ENCODE measurements at regions not wholly inside any gene's neighbourhood (a gene's known extent, or its start where the extent isn't known, plus 50 kb on each side); places are given as distances from the start of the nearest gene placed in this dataset.
A peak's percentile ranks its signal among the peaks of the same experiment; 100 is the strongest.

DNA sequence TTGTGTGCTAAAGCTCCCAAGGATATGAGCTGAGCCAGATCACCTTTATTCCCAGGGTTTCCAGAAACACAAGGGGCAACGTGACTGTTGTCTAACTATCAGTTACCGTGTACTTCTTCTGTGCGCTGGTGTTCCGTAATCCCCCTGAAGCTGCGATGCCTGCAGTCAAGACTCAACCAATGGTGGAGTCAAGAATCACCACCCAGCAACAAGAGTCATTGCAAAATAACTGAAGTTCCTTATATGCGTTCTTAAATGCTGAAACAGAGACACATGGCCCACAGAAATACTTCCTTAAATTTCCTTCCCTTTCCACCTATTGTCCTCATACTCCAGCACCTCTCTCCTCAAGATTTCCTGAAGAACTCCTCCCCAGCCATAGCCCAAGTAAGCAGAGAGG, 200.2 kb downstream of the KATNAL1 start:
- H3K9me3 ChIP-seq (replicated peaks), result no peaks in the 10 kb centered on the region
- no peaks in the 10 kb centered on the region; the same call in none of the 2 replicates for H3K27me3 ChIP-seq
- no peaks in the 10 kb centered on the region for H3K4me1 ChIP-seq
- H3K36me3 ChIP-seq, result no peaks in the 10 kb centered on the region
- no peak overlapping the region for H3K27ac ChIP-seq
- no peak overlapping the region for H3K4me3 ChIP-seq
- DNase-seq, result no peak

DNA sequence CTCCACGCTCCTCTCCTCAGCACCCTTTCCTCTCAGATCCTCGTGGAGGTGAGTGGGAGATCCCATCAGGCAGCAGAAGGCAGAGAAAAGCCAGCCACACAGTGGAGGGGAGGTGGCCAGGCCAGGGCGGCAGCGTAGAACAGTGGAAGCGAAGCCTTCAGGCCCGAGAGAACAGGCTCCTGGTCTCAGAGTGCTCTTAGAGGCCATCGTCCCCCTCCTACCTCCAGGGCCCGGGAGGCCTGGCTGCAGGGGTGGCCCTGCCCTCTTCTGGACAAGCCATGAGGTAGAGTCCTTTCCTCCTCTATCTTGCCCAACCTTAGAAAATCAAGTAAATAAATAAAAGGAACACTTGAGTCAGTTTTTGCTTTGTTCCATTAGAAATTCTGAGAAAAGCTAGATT, 202.0 kb downstream of the KATNAL1 start:
- H3K36me3 ChIP-seq, result no peaks in the 10 kb centered on the region
- H3K27me3 ChIP-seq, result no peaks in the 10 kb centered on the region; the same call in none of the 2 replicates
- DNase-seq, result peak in 1 of 2 experiments; percentile 32
- no peak overlapping the region for H3K27ac ChIP-seq
- H3K4me3 ChIP-seq, result no peak overlapping the region
- no peaks in the 10 kb centered on the region for H3K9me3 ChIP-seq (replicated peaks)
- no peaks in the 10 kb centered on the region for H3K4me1 ChIP-seq

DNA sequence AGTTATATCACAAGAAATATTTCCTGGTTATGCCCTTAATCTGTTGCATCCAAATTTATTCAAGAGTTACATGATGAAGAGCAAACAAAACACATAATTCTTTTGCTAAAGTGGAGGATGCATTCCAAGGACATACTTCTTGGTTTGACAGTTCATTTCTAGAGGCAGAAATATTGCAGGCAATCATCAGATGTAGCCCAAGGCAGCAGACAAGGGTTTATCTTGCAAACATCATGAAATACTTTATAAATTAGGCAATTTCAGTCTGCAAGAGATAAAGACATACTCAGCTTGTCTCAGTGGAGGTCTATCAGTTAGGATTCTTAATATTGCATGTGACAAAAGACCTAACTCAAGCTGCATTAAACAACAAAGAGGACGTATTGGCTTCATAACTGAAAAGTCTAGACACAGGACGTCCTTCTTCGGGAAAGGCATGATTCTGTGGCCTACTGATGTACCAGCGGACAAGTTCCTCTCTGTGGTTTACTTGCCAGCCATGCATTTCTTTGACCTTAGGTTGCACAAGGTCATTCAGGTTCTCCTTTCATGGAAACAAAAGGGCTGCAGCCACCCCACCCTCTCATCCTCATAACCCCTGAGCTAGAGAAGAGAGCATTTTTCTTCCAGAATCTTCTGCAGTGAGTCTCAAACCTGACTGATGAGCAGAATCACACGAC, 204.1 kb downstream of the KATNAL1 start:
- no peaks in the 10 kb centered on the region for H3K36me3 ChIP-seq
- no peaks in the 10 kb centered on the region for H3K4me1 ChIP-seq
- no peak overlapping the region for H3K4me3 ChIP-seq
- no peaks in the 10 kb centered on the region; the same call in 1 of the 2 replicates for H3K27me3 ChIP-seq
- H3K27ac ChIP-seq, result no peak overlapping the region
- no peak for DNase-seq
- H3K9me3 ChIP-seq (replicated peaks), result no peaks in the 10 kb centered on the region

DNA sequence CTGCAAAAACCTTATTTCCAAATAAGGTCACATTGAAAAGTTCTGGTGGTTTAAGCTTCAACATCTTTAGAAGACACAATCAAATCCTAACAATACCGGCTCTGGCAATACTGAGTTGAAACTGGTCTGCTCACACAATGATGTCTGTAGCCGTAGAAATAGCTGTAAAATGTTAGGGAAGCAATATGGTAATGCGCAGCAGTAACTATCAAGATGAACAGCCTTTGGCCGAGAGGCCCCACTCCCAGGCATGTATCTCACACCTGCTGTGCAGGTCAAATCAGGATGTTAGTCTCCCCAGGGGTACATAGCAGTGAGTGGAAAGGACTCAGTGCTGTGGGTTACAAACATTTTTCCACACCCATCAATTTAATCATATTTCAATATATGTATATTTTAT, 207.1 kb downstream of the KATNAL1 start:
- Histone ChIP-seq H3K27me3 (no peaks in the 10 kb centered on the region), H3K36me3 (no peaks in the 10 kb centered on the region), H3K9me3 (replicated peaks) (no peaks in the 10 kb centered on the region), H3K27ac (no peak overlapping the region), H3K4me1 (no peaks in the 10 kb centered on the region), H3K4me3 (no peak overlapping the region)
- no peak for DNase-seq

DNA sequence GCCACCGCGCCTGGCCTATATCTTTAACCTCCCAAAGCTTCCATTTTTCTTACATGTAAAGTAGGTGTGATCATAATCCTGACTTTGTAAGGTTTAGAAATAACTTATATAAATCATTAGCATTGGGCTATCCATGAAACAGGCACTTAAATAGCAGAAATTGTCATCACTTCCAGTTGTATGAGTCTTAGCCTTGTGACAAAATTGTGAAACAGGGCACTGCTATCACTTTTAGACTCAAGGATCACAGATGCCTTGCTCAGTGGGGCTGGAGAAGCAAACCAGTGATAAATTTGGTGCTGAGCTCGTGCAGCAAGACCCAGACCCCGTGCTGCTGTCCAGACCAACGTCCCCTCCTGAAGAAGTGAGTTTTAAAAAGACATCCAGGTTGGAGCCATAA, 209.7 kb downstream of the KATNAL1 start:
- no peaks in the 10 kb centered on the region for H3K36me3 ChIP-seq
- no peaks in the 10 kb centered on the region for H3K27me3 ChIP-seq
- no peak overlapping the region for H3K27ac ChIP-seq
- H3K4me1 ChIP-seq, result no peaks in the 10 kb centered on the region
- no peak for DNase-seq
- H3K4me3 ChIP-seq, result no peak overlapping the region
- H3K9me3 ChIP-seq (replicated peaks), result no peaks in the 10 kb centered on the region

GRCh38 chr13:30097089-30097488, 210.3 kb downstream of the KATNAL1 start:
- Histone ChIP-seq H3K36me3 (no peaks in the 10 kb centered on the region), H3K4me1 (no peaks in the 10 kb centered on the region), H3K27me3 (no peaks in the 10 kb centered on the region), H3K9me3 (replicated peaks) (no peaks in the 10 kb centered on the region), H3K4me3 (no peak overlapping the region), H3K27ac (no peak overlapping the region)
- no peak for DNase-seq

DNA sequence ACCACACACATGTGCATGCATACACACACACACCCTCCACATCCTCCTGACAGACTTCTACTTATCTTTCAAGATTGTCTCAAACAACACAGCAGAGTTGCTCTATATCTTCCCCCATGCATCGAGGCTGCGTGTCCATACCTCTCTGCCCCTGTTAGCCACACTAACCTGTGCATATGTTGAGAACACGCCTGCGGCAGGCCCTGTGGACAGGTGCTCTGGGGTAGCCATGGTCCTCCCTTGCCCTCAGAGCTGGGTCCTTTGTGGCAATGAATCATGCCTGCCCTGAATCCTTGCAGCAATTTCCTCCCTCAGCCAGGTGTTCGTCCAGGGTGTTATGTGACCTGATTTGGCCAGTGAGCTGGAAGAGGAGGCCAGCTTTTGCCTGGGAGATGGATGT, 213.3 kb downstream of the KATNAL1 start:
- no peaks in the 10 kb centered on the region for H3K36me3 ChIP-seq
- H3K4me3 ChIP-seq, result no peak overlapping the region
- no peak for DNase-seq
- no peaks in the 10 kb centered on the region; the same call in 1 of the 2 replicates for H3K27me3 ChIP-seq
- H3K9me3 ChIP-seq (replicated peaks), result no peaks in the 10 kb centered on the region
- H3K27ac ChIP-seq, result no peak overlapping the region
- no peaks in the 10 kb centered on the region for H3K4me1 ChIP-seq

GRCh38 chr13:30093236-30093635, 214.1 kb downstream of the KATNAL1 start:
- H3K27ac ChIP-seq, result no peak overlapping the region
- no peaks in the 10 kb centered on the region for H3K36me3 ChIP-seq
- H3K27me3 ChIP-seq, result no peaks in the 10 kb centered on the region; the same call in 1 of the 2 replicates
- H3K9me3 ChIP-seq (replicated peaks), result no peaks in the 10 kb centered on the region
- no peaks in the 10 kb centered on the region for H3K4me1 ChIP-seq
- DNase-seq, result no peak
- H3K4me3 ChIP-seq, result no peak overlapping the region

DNA sequence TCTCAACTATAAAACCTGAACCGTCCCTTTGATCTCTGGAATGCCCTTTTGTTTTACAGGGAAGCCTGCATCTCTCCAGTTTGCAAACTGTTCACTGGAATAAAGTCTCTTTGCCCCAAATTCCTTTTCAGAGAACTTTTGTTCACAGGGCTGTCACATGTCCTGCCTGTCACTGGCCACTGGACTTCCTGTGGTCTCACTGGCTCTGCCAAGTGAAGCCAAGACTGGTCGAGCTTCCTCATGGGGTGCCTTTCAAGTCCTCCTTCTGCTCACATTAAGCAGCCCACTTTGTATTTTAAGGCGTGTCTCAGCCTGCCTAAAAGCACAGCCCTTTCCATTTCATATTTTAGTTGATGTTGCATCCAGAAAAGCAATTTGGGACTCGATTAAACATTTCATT, 215.7 kb downstream of the KATNAL1 start:
- H3K4me1 ChIP-seq, result no peaks in the 10 kb centered on the region
- DNase-seq, result no peak
- H3K4me3 ChIP-seq, result no peak overlapping the region
- H3K9me3 ChIP-seq (replicated peaks), result no peaks in the 10 kb centered on the region
- H3K36me3 ChIP-seq, result no peaks in the 10 kb centered on the region
- no peaks in the 10 kb centered on the region; the same call in 1 of the 2 replicates for H3K27me3 ChIP-seq
- H3K27ac ChIP-seq, result no peak overlapping the region

DNA sequence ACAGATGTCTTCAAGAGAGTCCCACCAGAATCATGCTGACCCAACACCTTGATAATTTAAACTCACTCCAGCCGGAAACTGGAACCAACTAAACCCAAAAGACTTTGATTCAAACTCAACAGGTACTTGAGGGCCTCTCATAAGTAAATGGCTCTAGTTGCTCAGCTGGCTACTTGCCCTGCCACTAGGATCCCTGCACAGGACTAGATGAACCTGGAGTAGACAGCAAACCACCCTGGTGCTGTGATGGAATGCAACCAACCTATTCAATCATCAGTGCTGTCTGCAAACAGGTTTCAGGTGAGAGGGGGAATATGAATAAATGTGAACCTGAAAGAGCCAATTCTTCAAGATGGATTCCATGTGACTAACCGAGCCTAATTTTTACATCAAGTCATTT, 216.3 kb downstream of the KATNAL1 start:
- DNase-seq, result no peak
- Histone ChIP-seq H3K9me3 (replicated peaks) (0 out of 2 replicates have a peak, but pooled peaks cover 3% of the 10 kb centered on the region), H3K27ac (no peak overlapping the region), H3K36me3 (no peaks in the 10 kb centered on the region), H3K4me1 (no peaks in the 10 kb centered on the region), H3K27me3 (no peaks in the 10 kb centered on the region; the same call in 1 of the 2 replicates), H3K4me3 (no peak overlapping the region)

DNA sequence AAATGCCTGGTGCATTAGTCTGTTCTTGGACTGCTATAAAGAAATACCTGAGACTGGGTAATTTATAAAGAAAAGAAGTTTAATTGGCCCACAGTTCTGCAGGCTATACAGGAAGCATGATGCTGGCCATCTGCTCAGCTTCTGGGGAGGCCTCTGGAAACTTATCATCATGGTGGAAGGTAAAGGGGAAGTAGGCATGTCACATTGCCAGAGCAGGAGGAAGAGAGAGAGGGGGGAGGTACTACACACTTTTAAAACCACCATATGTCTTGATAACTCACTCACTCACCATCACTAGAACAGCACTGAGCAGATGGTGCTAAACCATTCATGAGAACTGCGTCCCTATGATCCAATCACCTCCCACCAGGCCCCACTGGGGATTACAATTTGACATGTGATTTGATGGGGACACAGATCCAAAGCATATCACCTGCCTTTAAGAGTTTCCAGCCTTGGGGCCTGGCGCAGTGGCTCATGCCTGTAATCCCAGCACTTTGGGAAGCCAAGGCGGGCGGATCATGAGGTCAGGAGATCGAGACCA, 219.0 kb downstream of the KATNAL1 start:
- DNase-seq, result no peak

GRCh38 chr13:30085087-30085486, 222.3 kb downstream of the KATNAL1 start:
- H3K27ac ChIP-seq, result no peak overlapping the region
- no peaks in the 10 kb centered on the region for H3K4me1 ChIP-seq
- H3K27me3 ChIP-seq, result no peaks in the 10 kb centered on the region
- no peaks in the 10 kb centered on the region for H3K36me3 ChIP-seq
- peaks cover 11% of the 10 kb centered on the region; the same call in 1 of the 2 replicates for H3K9me3 ChIP-seq (replicated peaks)
- DNase-seq, result no peak
- no peak overlapping the region for H3K4me3 ChIP-seq

More for the DNA sequence above, 219.0 kb downstream of the KATNAL1 start:
- no peak overlapping the region for H3K27ac ChIP-seq
- H3K4me1 ChIP-seq, result no peaks in the 10 kb centered on the region
- no peaks in the 10 kb centered on the region for H3K36me3 ChIP-seq
- H3K4me3 ChIP-seq, result no peak overlapping the region
- H3K27me3 ChIP-seq, result no peaks in the 10 kb centered on the region; the same call in 1 of the 2 replicates
- peaks cover 11% of the 10 kb centered on the region; the same call in 1 of the 2 replicates for H3K9me3 ChIP-seq (replicated peaks)

GRCh38 chr13:30082391-30082790, 225.0 kb downstream of the KATNAL1 start:
- Histone ChIP-seq H3K4me3 (no peak overlapping the region), H3K36me3 (no peaks in the 10 kb centered on the region), H3K27ac (no peak overlapping the region), H3K9me3 (replicated peaks) (peaks cover 11% of the 10 kb centered on the region; the same call in 1 of the 2 replicates), H3K4me1 (no peaks in the 10 kb centered on the region), H3K27me3 (no peaks in the 10 kb centered on the region)
- no peak for DNase-seq

GRCh38 chr13:30081331-30081730, 226.0 kb downstream of the KATNAL1 start:
- DNase-seq, result no peak

DNA sequence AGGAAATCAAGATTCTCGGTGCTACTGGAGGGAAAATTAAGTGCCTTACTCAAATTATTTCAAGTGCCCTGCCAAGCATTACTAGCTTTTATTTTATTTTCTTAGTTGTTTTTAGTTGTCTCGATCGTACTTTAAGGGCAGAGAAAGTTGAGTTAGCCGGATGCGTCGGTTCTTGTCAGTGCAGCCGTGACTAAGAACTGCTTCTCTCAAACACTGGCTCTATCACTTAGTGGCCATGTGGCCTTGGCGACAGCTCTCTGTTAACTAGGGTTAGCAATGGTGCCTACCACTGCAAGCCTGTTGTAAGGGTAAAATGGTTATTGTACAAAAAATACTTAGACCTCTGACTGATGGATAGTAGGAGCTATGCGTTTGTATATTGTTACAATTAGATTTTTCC, 227.8 kb downstream of the KATNAL1 start:
- Histone ChIP-seq H3K9me3 (replicated peaks) (no peaks in the 10 kb centered on the region), H3K27me3 (no peaks in the 10 kb centered on the region)

More at GRCh38 chr13:30081331-30081730, 226.0 kb downstream of the KATNAL1 start:
- Histone ChIP-seq H3K27me3 (no peaks in the 10 kb centered on the region), H3K27ac (no peak overlapping the region), H3K36me3 (no peaks in the 10 kb centered on the region), H3K4me3 (no peak overlapping the region), H3K9me3 (replicated peaks) (peaks cover 10% of the 10 kb centered on the region; the same call in 1 of the 2 replicates), H3K4me1 (no peaks in the 10 kb centered on the region)

GRCh38 chr13:30078059-30078458, 227.6 kb upstream of the UBL3 start:
- no peak overlapping the region for H3K27ac ChIP-seq
- no peak for DNase-seq
- H3K4me3 ChIP-seq, result no peak overlapping the region
- H3K9me3 ChIP-seq (replicated peaks), result no peaks in the 10 kb centered on the region
- no peaks in the 10 kb centered on the region for H3K27me3 ChIP-seq
- H3K36me3 ChIP-seq, result no peaks in the 10 kb centered on the region
- H3K4me1 ChIP-seq, result no peaks in the 10 kb centered on the region

More for the DNA sequence above, 227.8 kb downstream of the KATNAL1 start:
- no peaks in the 10 kb centered on the region for H3K36me3 ChIP-seq
- no peak for DNase-seq
- no peaks in the 10 kb centered on the region for H3K4me1 ChIP-seq
- H3K27ac ChIP-seq, result no peak overlapping the region
- no peak overlapping the region for H3K4me3 ChIP-seq

Data from SJCRH30 (cell line).